H1 (cell line): ENCODE measurements at regions not wholly inside any gene's neighbourhood (a gene's known extent, or its start where the extent isn't known, plus 50 kb on each side); places are given as distances from the start of the nearest gene placed in this dataset.

Experiments used
- BACH1 ChIP-seq: IDR thresholded peaks from 2 replicates; pipeline ENCODE4 v1.6.1; 2012; ENCODE audit warnings: low read length, improper control_type of control experiment
- CBX5 ChIP-seq: fragments of 300-800, 300-1000 bp; sonication (generic); IDR thresholded peaks from 2 replicates; pipeline ENCODE4 v1.7.1; 2016; ENCODE audit warnings: antibody characterized with exemption, low read length, low read depth
- NRF1 ChIP-seq: IDR thresholded peaks from 2 replicates; pipeline ENCODE4 v1.6.1; 2011; ENCODE audit warnings: mild to moderate bottlenecking, low read depth, low read length, improper control_type of control experiment
- PHF8 ChIP-seq: fragments of 200-600 bp; sonication (generic); conservative IDR thresholded peaks from 2 replicates; pipeline ENCODE4 v1.7.1; 2012; ENCODE audit warnings: low read depth, mild to moderate bottlenecking, inconsistent platforms, low read length, moderate library complexity
- TCF12 ChIP-seq: IDR thresholded peaks from 2 replicates; pipeline ENCODE4 v1.6.1; 2011; ENCODE audit warnings: low read depth, mild to moderate bottlenecking, low read length

GRCh38 chr14:62247266-62247665 lies 485.0 kb downstream of the SNAPC1 start (continued):
- TF ChIP-seq TCF12 = no peak
- no peak for TF ChIP-seq PHF8
- no peak for TF ChIP-seq BACH1
- no peak for TF ChIP-seq NRF1
- no peak for TF ChIP-seq CBX5
- TF ChIP-seq, all 59 proteins: peak for 0
